ENCODE measurements at regions not wholly inside any gene's neighbourhood (a gene's known extent, or its start where the extent isn't known, plus 50 kb on each side); places are given as distances from the start of the nearest gene placed in this dataset.
A peak's percentile ranks its signal among the peaks of the same experiment; 100 is the strongest.

- TF ChIP-seq CTCF (IDR thresholded peaks at IDR 0.05; ENCODE audit: control extremely low read depth, extremely low read depth, low read depth, missing control alignments) = no peak
- POLR2A ChIA-PET = no interaction called here
- no peak for DNase-seq (ENCODE audit: extremely low spot score)
- CTCF ChIA-PET = no interaction called here
Measured at GRCh38 chr13:64540976-64541375, 2689.2 kb downstream of the PCDH9 start.

DNA sequence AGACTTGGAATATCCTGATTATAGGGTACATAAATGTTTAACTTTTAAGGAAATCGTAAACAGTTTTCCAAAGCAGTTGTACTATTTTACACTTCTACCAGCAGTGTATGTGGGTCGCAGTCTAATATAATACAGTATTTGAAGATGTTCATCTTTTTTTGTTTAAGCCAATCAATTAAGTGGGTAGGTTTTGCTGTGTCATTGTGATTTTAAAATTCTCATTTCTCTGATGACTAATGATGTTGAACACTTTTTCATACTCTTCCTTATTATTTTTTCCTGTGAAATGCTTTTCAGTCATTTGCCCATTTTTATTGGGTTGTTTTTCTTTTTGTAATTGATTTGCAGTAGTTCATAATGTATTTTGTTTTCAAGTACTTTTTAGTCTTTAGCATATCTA, 2689.7 kb downstream of the PCDH9 start:
- CTCF ChIA-PET = interaction anchor here (1.6 kb wide), 1 partner anchor 10 kb away, joined by 3 read pairs; no protein-coding TSS in a partner anchor
- DNase-seq (ENCODE audit: extremely low spot score) = no peak
- POLR2A ChIA-PET = no interaction called here
- no peak for TF ChIP-seq CTCF (IDR thresholded peaks at IDR 0.05; ENCODE audit: control extremely low read depth, extremely low read depth, low read depth, missing control alignments)

DNA sequence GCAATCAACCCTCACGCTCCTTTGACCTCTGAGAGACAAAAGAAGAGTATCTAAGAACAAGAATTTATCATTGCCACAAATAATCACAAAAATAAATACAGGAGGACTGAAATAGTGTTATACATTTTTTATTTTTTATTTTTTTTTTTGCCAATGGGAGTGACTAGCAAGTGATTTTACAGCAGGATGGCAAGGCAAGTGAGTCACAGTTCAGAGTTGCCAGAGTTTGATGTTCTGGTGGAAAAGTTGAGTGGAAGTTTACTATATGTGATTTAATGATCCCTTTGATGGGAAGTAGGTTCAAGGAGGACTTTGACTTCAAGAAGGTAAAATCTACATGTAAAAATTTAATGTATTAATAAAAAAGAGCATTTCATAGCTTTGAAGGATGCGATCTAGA, 2691.4 kb downstream of the PCDH9 start:
- POLR2A ChIA-PET = no interaction called here

DNA sequence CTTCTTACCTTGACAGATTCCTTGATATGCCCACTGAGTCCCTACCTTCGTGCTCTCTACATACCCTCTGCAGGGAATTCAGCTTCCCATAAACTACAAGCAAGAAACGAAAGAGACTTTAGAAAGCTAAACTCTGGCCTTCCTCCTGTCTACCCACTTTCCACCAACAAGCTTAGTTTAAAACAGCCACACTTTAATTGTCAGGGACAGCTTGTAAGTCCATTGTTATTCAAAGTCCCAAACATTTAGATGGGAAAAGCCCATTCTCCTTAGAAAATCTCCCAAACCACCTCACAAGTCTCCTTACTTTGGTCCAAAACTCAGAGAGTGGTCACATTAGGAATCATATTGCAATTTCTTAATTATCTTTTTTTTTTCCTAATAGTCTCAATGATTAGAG, 2695.8 kb downstream of the PCDH9 start:
- TF ChIP-seq CTCF (IDR thresholded peaks at IDR 0.05; ENCODE audit: control extremely low read depth, extremely low read depth, low read depth, missing control alignments) = no peak
- POLR2A ChIA-PET = no interaction called here
- CTCF ChIA-PET = no interaction called here
- DNase-seq (ENCODE audit: extremely low spot score) = no peak

More for the DNA sequence above, 2691.4 kb downstream of the PCDH9 start:
- no peak for DNase-seq (ENCODE audit: extremely low spot score)
- CTCF ChIA-PET = interaction anchor here (1.6 kb wide), 1 partner anchor 8 kb away, joined by 3 read pairs; no protein-coding TSS in a partner anchor
- TF ChIP-seq CTCF (IDR thresholded peaks at IDR 0.05; ENCODE audit: control extremely low read depth, extremely low read depth, low read depth, missing control alignments) = no peak

- DNase-seq (ENCODE audit: extremely low spot score) = no peak
- TF ChIP-seq CTCF (IDR thresholded peaks at IDR 0.05; ENCODE audit: control extremely low read depth, extremely low read depth, low read depth, missing control alignments) = no peak
- POLR2A ChIA-PET = no interaction called here
- CTCF ChIA-PET = interaction anchor here (1.0 kb wide), 1 partner anchor 1107 kb away, joined by 3 read pairs; no protein-coding TSS in a partner anchor
Measured at GRCh38 chr13:64531400-64531799, 2698.7 kb downstream of the PCDH9 start.

- peak; percentile 30 for TF ChIP-seq CTCF (IDR thresholded peaks at IDR 0.05; ENCODE audit: control extremely low read depth, extremely low read depth, low read depth, missing control alignments)
- ChIA-PET POLR2A (no interaction called here), CTCF (interaction anchor here (1.3 to 1.5 kb wide), 2 partner anchors 10 to 15 kb away, joined by 3 to 4 read pairs; no protein-coding TSS in a partner anchor)
- DNase-seq (ENCODE audit: extremely low spot score) = peak; percentile 7
Measured at GRCh38 chr13:64529874-64530485, 2700.2 kb downstream of the PCDH9 start.
